MM.1S (cell line): ENCODE measurements at regions not wholly inside any gene's neighbourhood (a gene's known extent, or its start where the extent isn't known, plus 50 kb on each side); places are given as distances from the start of the nearest gene placed in this dataset.

Experiments
- CTCF ChIP-seq: fragments of 300-600 bp; sonication (generic); IDR thresholded peaks from 2 replicates; pipeline ENCODE4 v1.5.1; 2016; ENCODE audit warnings: antibody characterized with exemption, low read length, mixed read lengths
- EZH2 ChIP-seq: fragments of 300-600 bp; sonication (generic); optimal IDR thresholded peaks from 2 replicates; pipeline ENCODE3; 2017; ENCODE audit warnings: low read depth, mild to moderate bottlenecking, antibody characterized with exemption, low read length, mixed read lengths
- EZH2phosphoT487 ChIP-seq: fragments of 300-600 bp; sonication (generic); IDR thresholded peaks from 2 replicates; pipeline ENCODE4 v1.6.1; 2018; ENCODE audit warnings: antibody characterized with exemption, low read length

- TF ChIP-seq CTCF (no peak), EZH2phosphoT487 (no peak), EZH2 (no peak)
Observed at GRCh38 chr1:67917006-67917405, 83.7 kb upstream of the GNG12 start.
